Osteoblast (primary cell): ENCODE measurements at regions not wholly inside any gene's neighbourhood (a gene's known extent, or its start where the extent isn't known, plus 50 kb on each side); places are given as distances from the start of the nearest gene placed in this dataset.

Experiments used
- DNase-seq: peaks from one replicate; pipeline ENCODE4 v3.0.0; 2011; ENCODE audit warnings: low spot score, mixed read lengths; ENCODE audit not compliant: insufficient read length; ENCODE audit errors: missing footprints
- H2AFZ ChIP-seq: 2 replicates; pipeline ENCODE4 v1.6.0; 2011; ENCODE audit warnings: mild to moderate bottlenecking, low read length
- H3K27ac ChIP-seq: 2 replicates; pipeline ENCODE4 v1.5.1; 2011; ENCODE audit warnings: mild to moderate bottlenecking, low read depth, low read length, moderate library complexity
- H3K27me3 ChIP-seq: 2 replicates; pipeline ENCODE4 v1.6.0; 2012; ENCODE audit warnings: mild to moderate bottlenecking, control low read depth, inconsistent platforms, low read length, moderate library complexity; ENCODE audit not compliant: insufficient read depth
- H3K36me3 ChIP-seq: 2 replicates; pipeline ENCODE4 v1.5.1; 2011; ENCODE audit warnings: mild to moderate bottlenecking, low read length, control low read depth, moderate library complexity; ENCODE audit not compliant: insufficient read depth
- H3K4me1 ChIP-seq: 2 replicates; pipeline ENCODE4 v1.5.1; 2011; ENCODE audit warnings: mild to moderate bottlenecking, low read length, control low read depth, moderate library complexity; ENCODE audit not compliant: insufficient read depth
- H3K4me2 ChIP-seq: 2 replicates; pipeline ENCODE4 v1.6.0; 2011; ENCODE audit warnings: mild to moderate bottlenecking, low read length; ENCODE audit not compliant: insufficient read depth
- H3K4me3 ChIP-seq: fragments of 200-600 bp; sonication (generic); 3 replicates; pipeline ENCODE4 v1.5.1; 2012; ENCODE audit warnings: mild to moderate bottlenecking, low read length, inconsistent platforms; ENCODE audit not compliant: insufficient read depth
- H3K79me2 ChIP-seq: 2 replicates; pipeline ENCODE4 v1.6.0; 2012; ENCODE audit warnings: mild to moderate bottlenecking, low read length, control low read depth, inconsistent platforms; ENCODE audit not compliant: insufficient read depth
- H3K9me3 ChIP-seq: 2 replicates; pipeline ENCODE4 v1.5.1; 2011; ENCODE audit warnings: low read depth, low read length, control low read depth
- H4K20me1 ChIP-seq: 2 replicates; pipeline ENCODE4 v1.6.0; 2012; ENCODE audit warnings: mild to moderate bottlenecking, low read length, control low read depth; ENCODE audit not compliant: insufficient read depth
- CTCF ChIP-seq: IDR thresholded peaks from 2 replicates; pipeline ENCODE4 v1.5.1; 2011; ENCODE audit warnings: mild to moderate bottlenecking, low read depth, low read length, moderate library complexity; ENCODE audit errors: extremely low read depth

- no peak overlapping the region for H3K4me2 ChIP-seq
- H3K9me3 ChIP-seq = no peaks in the 10 kb centered on the region
- DNase-seq = no peak
- H2AFZ ChIP-seq = no peak overlapping the region
- no peaks in the 10 kb centered on the region for H4K20me1 ChIP-seq
- no peak overlapping the region for H3K27ac ChIP-seq
- H3K36me3 ChIP-seq = no peaks in the 10 kb centered on the region
- no peak overlapping the region for H3K4me3 ChIP-seq
- TF ChIP-seq CTCF = no peak
- H3K4me1 ChIP-seq = peaks cover 7% of the 10 kb centered on the region
- no peaks in the 10 kb centered on the region for H3K79me2 ChIP-seq
- no peaks in the 10 kb centered on the region for H3K27me3 ChIP-seq
These were observed 78.7 kb upstream of the ARID5B start for GRCh38 chr10:61822781-61823230.

DNA sequence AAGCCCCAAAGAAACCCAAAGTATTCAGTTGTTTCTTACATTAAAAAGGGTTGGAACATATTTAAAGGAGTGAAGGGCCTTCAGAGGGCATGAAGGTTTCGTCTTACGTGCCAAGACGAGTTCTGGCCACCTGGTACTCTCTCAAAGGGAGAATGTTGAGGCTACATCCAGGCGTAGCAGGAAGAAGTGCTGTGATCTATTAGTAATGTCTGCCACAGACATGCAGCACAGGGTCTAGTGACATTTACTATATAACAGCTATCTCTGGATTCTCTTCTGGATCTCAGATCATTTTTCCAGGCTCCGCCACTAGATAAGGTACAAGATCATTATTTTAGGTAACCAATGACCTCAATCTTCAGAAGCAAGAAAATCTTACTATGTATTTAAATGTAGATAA lies 76.5 kb upstream of the ARID5B start:
- Histone ChIP-seq H3K27ac (no peak overlapping the region), H2AFZ (no peak overlapping the region), H4K20me1 (no peaks in the 10 kb centered on the region), H3K4me3 (no peak overlapping the region), H3K36me3 (no peaks in the 10 kb centered on the region), H3K27me3 (no peaks in the 10 kb centered on the region), H3K4me2 (no peak overlapping the region), H3K9me3 (no peaks in the 10 kb centered on the region), H3K4me1 (peaks cover 7% of the 10 kb centered on the region), H3K79me2 (no peaks in the 10 kb centered on the region)
- DNase-seq = no peak
- TF ChIP-seq CTCF = no peak

- no peak for DNase-seq
- H3K4me1 ChIP-seq = peaks cover 7% of the 10 kb centered on the region
- H3K9me3 ChIP-seq = no peaks in the 10 kb centered on the region
- no peak overlapping the region for H3K4me2 ChIP-seq
- no peak overlapping the region for H2AFZ ChIP-seq
- no peak overlapping the region for H3K4me3 ChIP-seq
- no peaks in the 10 kb centered on the region for H3K79me2 ChIP-seq
- H3K36me3 ChIP-seq = no peaks in the 10 kb centered on the region
- H4K20me1 ChIP-seq = no peaks in the 10 kb centered on the region
- H3K27ac ChIP-seq = no peak overlapping the region
- TF ChIP-seq CTCF = no peak
- no peaks in the 10 kb centered on the region for H3K27me3 ChIP-seq
These were observed 75.9 kb upstream of the ARID5B start for GRCh38 chr10:61825628-61826027.

- Histone ChIP-seq H3K79me2 (no peaks in the 10 kb centered on the region), H4K20me1 (no peaks in the 10 kb centered on the region), H3K27ac (no peak overlapping the region), H3K9me3 (no peaks in the 10 kb centered on the region), H3K27me3 (no peaks in the 10 kb centered on the region), H3K4me1 (peaks cover 7% of the 10 kb centered on the region), H3K4me2 (no peak overlapping the region), H3K36me3 (no peaks in the 10 kb centered on the region), H3K4me3 (no peak overlapping the region), H2AFZ (no peak overlapping the region)
- DNase-seq = no peak
- no peak for TF ChIP-seq CTCF
These were observed 73.5 kb upstream of the ARID5B start for GRCh38 chr10:61828034-61828433.
